Endothelial cell of umbilical vein (primary cell): ENCODE measurements at regions not wholly inside any gene's neighbourhood (a gene's known extent, or its start where the extent isn't known, plus 50 kb on each side); places are given as distances from the start of the nearest gene placed in this dataset.

ENCODE experiments used
- BruUV-seq: library from RNA; stranded (reverse); fragments of 400-500 nt; replicated peaks from 2 replicates; lab custom pipeline; 2021; lab: Mats Ljungman, UMichigan
- CTCF ChIA-PET: fragments of 300-600, 350-600 bp; sonication (Branson Sonifier 250); formaldehyde crosslinking; loops from one replicate; lab custom pipeline; 2021; ENCODE audit warnings: antibody characterized with exemption, inconsistent platforms; lab: Charles Lee
- POLR2A ChIA-PET: fragments of 300-600, 350-600 bp; sonication (Branson Sonifier 250); formaldehyde crosslinking; loops from one replicate; lab custom pipeline; 2021; ENCODE audit warnings: antibody characterized with exemption, inconsistent platforms; lab: Charles Lee
- DNase-seq: peaks from one replicate; pipeline ENCODE4 v3.0.0-alpha.2; 2011; ENCODE audit warnings: low read depth, low spot score
- FAIRE-seq: peaks from 2 replicates; lab custom pipeline; 2011; peaks lifted over from hg19 to GRCh38; lab: Jason Lieb, UNC
- H2AFZ ChIP-seq: 2 replicates; pipeline ENCODE4 v1.6.0; 2012; ENCODE audit warnings: low read depth, low read length, control low read depth, inconsistent platforms
- H3K27ac ChIP-seq: 2 replicates; pipeline ENCODE4 v1.5.1; 2011; ENCODE audit warnings: low read depth, mild to moderate bottlenecking, control low read depth, low read length, moderate library complexity; ENCODE audit not compliant: insufficient read depth
- H3K27me3 ChIP-seq, 2 experiments: 2 replicates each; pipeline versions ENCODE4 v1.6.0 to v1.6.1; 2011; ENCODE audit warnings: low read length in 2 of 2, mixed read lengths in 1 of 2; ENCODE audit not compliant: control insufficient read depth in 2 of 2, insufficient read depth in 2 of 2
- H3K36me3 ChIP-seq, 2 experiments: 2 replicates in 1 of 2; 3 replicates in 1 of 2; pipeline ENCODE4 v1.5.1; 2011; ENCODE audit warnings: low read length in 2 of 2, mild to moderate bottlenecking in 1 of 2, moderate library complexity in 1 of 2; ENCODE audit not compliant: control insufficient read depth in 2 of 2, insufficient read depth in 2 of 2; ENCODE audit errors: extremely low read depth in 1 of 2
- H3K4me1 ChIP-seq: 3 replicates; pipeline ENCODE4 v1.5.1; 2011; ENCODE audit warnings: mild to moderate bottlenecking, low read length; ENCODE audit not compliant: control insufficient read depth, insufficient read depth; ENCODE audit errors: extremely low read depth
- H3K4me2 ChIP-seq: 2 replicates; pipeline ENCODE4 v1.6.1; 2011; ENCODE audit warnings: low read length, control low read depth, mixed read lengths; ENCODE audit not compliant: insufficient read depth
- H3K4me3 ChIP-seq, 3 experiments: fragments of 200-600 bp in 1 of 3; sonication (generic), shearing (Covaris generic) in 1 of 3; replicated peaks in 1 of 3; 2 replicates each; pipeline ENCODE4 v1.5.1; 2011 to 2016; ENCODE audit warnings: control low read depth in 3 of 3, low read length in 3 of 3, mild to moderate bottlenecking in 2 of 3, inconsistent platforms in 1 of 3, low read depth in 1 of 3, moderate library complexity in 1 of 3; ENCODE audit not compliant: insufficient read depth in 1 of 3
- H3K79me2 ChIP-seq: 2 replicates; pipeline ENCODE4 v1.6.0; 2012; ENCODE audit warnings: low read length, inconsistent platforms; ENCODE audit not compliant: control insufficient read depth, insufficient read depth
- H3K9ac ChIP-seq: replicated peaks from 2 replicates; pipeline ENCODE3; 2011; ENCODE audit warnings: low read length, control low read depth; ENCODE audit not compliant: insufficient read depth; ENCODE audit errors: extremely low read depth
- H3K9me1 ChIP-seq: replicated peaks from 3 replicates; pipeline ENCODE4 v1.6.0; 2011; ENCODE audit warnings: mild to moderate bottlenecking, low read length; ENCODE audit not compliant: control insufficient read depth, insufficient read depth; ENCODE audit errors: extremely low read depth
- H3K9me3 ChIP-seq: replicated peaks from 2 replicates; pipeline ENCODE4 v1.5.1; 2012; ENCODE audit warnings: low read length, inconsistent platforms; ENCODE audit not compliant: control insufficient read depth, insufficient read depth
- H4K20me1 ChIP-seq: replicated peaks from 2 replicates; pipeline ENCODE3; 2011; ENCODE audit warnings: mild to moderate bottlenecking, low read length; ENCODE audit not compliant: control insufficient read depth, insufficient read depth; ENCODE audit errors: extremely low read depth
- EZH2 ChIP-seq: IDR thresholded peaks from 2 replicates; pipeline ENCODE4 v1.6.1; 2012; ENCODE audit warnings: borderline replicate concordance, low read depth, mild to moderate bottlenecking, moderate library complexity, low read length, inconsistent platforms; ENCODE audit not compliant: severe bottlenecking
- FOS ChIP-seq: IDR thresholded peaks from 2 replicates; pipeline ENCODE4 v1.6.1; 2011; ENCODE audit warnings: mild to moderate bottlenecking, low read length, moderate library complexity, borderline replicate concordance; ENCODE audit not compliant: insufficient read depth
- GATA2 ChIP-seq: IDR thresholded peaks from 2 replicates; pipeline ENCODE4 v1.7.0; 2011; ENCODE audit warnings: low read depth, mild to moderate bottlenecking, moderate library complexity, mixed read lengths, low read length; ENCODE audit not compliant: insufficient read length, insufficient read depth
- JUN ChIP-seq: IDR thresholded peaks from 2 replicates; pipeline ENCODE4 v1.6.1; 2011; ENCODE audit warnings: borderline replicate concordance, low read depth; ENCODE audit not compliant: insufficient read length, insufficient read depth
- MYC ChIP-seq: IDR thresholded peaks from one replicate; pipeline ENCODE4 v1.6.1; 2011; ENCODE audit warnings: mild to moderate bottlenecking, low read depth, low read length
- POLR2A ChIP-seq: IDR thresholded peaks from 2 replicates; pipeline ENCODE4 v1.6.1; 2012; ENCODE audit warnings: low read depth, mild to moderate bottlenecking, control low read depth, low read length
- POLR2AphosphoS5 ChIP-seq: IDR thresholded peaks from 2 replicates; pipeline ENCODE4 v1.6.1; 2012; ENCODE audit warnings: low read depth, mild to moderate bottlenecking, control low read depth, low read length, moderate library complexity; ENCODE audit not compliant: insufficient read depth
- dilution Hi-C: fragments of 300-500 bp; cut with MboI; formaldehyde crosslinking; loops from one replicate; pipeline ENCODE4 v1.15.0; 2019; ENCODE audit warnings: low sequenced_read_pairs; ENCODE audit not compliant: extremely low pct_ligation_motif_present
- intact Hi-C: fragments of 100-400 bp; cut with micrococcal nuclease; formaldehyde crosslinking; loops from one replicate; pipeline ENCODE4 v1.10.0; 2022
- TF ChIP-seq, protein P1 (sequence below): IDR thresholded peaks from 2 replicates; pipeline ENCODE4 v1.6.1; 2011; ENCODE audit not compliant: insufficient read depth, insufficient read length
- TF ChIP-seq, protein P2 (sequence below), 2 donors: IDR thresholded peaks; 1 replicate in 1 of 2; 2 replicates in 1 of 2; pipeline ENCODE4 v1.5.1; 2011; ENCODE audit warnings: low read length in 2 of 2, mild to moderate bottlenecking in 2 of 2, moderate library complexity in 2 of 2, control low read depth in 1 of 2, inconsistent platforms in 1 of 2, low read depth in 1 of 2; ENCODE audit not compliant: insufficient read depth in 1 of 2; ENCODE audit errors: extremely low read depth in 1 of 2

DNA sequence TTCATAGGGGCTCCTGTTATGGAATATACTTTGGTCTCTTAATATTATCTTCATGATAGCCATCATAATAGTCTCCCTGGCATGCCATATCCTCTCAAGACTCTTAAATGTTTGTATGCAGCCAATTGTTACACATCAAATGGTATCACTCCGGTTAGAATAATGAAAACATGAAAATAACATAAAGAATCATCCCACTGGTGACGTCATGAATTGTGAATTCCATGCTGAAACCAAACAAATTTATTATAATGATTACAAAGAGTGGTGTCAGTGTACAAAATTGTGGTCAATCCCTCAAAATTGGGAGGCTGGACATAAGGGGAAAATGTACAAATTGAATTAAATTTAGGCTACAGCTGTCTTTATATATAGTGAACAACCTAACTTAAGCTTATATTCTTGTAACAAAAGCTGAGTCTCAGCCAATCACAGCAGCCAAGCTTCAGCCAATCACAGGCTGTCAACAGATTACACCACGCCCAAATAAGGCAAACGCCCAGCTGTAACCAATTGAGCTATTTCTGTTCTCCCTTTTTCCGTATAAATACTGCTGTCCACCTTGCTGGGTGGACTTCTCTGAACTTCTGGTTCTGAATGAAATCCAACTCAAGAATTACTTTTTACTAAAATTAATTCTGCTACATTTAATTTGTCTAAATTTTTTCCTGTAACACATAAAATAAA, 156.1 kb downstream of the CHD9NB start:
- Histone ChIP-seq H3K4me2 (no peak overlapping the region), H3K9me1 (no peaks in the 10 kb centered on the region), H3K9me3 (no peaks in the 10 kb centered on the region), H2AFZ (no peak overlapping the region), H3K27ac (no peak overlapping the region), H3K4me3 (no peak overlapping the region), H3K4me1 (no peaks in the 10 kb centered on the region), H3K9ac (no peak overlapping the region), H4K20me1 (no peaks in the 10 kb centered on the region), H3K36me3 (no peaks in the 10 kb centered on the region), H3K79me2 (no peaks in the 10 kb centered on the region), H3K27me3 (no peaks in the 10 kb centered on the region)
- no TSS peak for BruUV-seq
- intact Hi-C loops (no loop called here), dilution Hi-C loops (no loop called here)
- no peak for DNase-seq
- ChIA-PET POLR2A (no interaction called here), CTCF (no interaction called here)
- TF ChIP-seq, protein P1, sequence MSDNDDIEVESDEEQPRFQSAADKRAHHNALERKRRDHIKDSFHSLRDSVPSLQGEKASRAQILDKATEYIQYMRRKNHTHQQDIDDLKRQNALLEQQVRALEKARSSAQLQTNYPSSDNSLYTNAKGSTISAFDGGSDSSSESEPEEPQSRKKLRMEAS: no peak
- TF ChIP-seq POLR2A: no peak
- TF ChIP-seq, protein P2, sequence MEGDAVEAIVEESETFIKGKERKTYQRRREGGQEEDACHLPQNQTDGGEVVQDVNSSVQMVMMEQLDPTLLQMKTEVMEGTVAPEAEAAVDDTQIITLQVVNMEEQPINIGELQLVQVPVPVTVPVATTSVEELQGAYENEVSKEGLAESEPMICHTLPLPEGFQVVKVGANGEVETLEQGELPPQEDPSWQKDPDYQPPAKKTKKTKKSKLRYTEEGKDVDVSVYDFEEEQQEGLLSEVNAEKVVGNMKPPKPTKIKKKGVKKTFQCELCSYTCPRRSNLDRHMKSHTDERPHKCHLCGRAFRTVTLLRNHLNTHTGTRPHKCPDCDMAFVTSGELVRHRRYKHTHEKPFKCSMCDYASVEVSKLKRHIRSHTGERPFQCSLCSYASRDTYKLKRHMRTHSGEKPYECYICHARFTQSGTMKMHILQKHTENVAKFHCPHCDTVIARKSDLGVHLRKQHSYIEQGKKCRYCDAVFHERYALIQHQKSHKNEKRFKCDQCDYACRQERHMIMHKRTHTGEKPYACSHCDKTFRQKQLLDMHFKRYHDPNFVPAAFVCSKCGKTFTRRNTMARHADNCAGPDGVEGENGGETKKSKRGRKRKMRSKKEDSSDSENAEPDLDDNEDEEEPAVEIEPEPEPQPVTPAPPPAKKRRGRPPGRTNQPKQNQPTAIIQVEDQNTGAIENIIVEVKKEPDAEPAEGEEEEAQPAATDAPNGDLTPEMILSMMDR (IDR thresholded peaks at IDR 0.05; ENCODE audit: extremely low read depth in 1 of 2, insufficient read depth in 1 of 2, low read depth in 1 of 2, low read length in 2 of 2): no peak
- no peak for TF ChIP-seq JUN
- no peak for TF ChIP-seq GATA2
- TF ChIP-seq EZH2: no peak
- TF ChIP-seq MYC: no peak
- no peak for TF ChIP-seq FOS
- TF ChIP-seq POLR2AphosphoS5: no peak
- no peak for FAIRE-seq
